GM21390 (cell line): ENCODE measurements at regions not wholly inside any gene's neighbourhood (a gene's known extent, or its start where the extent isn't known, plus 50 kb on each side); places are given as distances from the start of the nearest gene placed in this dataset.
"Not testable (repeated sequence)": the region's sequence is repeated elsewhere in the genome, so short reads cannot be mapped to it uniquely, and the experiment has no call there.

ENCODE experiments used
- ATAC-seq: cut with Tn5 transposase; IDR thresholded peaks from one replicate; pipeline ENCODE4 v1.9.1; 2021; ENCODE audit not compliant: unreplicated experiment

DNA sequence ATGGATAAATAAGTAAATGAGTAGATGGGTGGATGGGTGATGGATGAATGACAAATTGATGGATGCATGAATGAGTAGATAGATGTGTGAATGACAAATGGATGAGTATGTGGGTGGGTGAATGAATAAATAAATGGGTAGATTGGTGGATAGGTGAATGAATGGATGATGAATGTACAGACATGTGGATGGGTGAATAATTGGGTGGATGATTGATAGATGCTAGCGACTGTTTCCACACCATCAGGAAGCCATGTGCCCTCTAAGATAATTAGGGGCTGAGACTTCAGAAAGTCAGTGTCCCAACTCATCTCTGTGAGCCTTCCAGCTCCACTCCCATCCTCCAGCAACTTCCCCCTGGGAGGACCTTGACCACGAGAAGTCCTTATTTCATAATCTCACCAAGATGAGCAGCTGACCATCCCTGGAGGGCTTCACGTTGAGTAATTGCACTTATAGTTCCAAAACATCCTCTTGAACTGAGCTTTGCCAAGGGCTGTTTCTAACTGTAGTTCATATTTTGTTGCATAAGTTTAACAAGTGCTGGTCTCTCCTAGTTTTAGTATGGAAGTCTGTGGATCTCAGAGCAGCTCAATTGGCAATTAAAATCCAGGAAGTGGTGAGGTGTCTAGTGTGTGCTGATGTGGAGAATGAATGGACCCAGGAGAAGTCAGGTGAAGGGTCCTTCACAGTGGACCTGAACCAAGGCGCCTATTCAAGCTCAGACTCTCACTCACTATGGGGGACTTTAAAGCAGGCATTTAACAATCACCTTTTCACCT, 295.7 kb downstream of the ADGRD1 start:
- no peak for ATAC-seq

DNA sequence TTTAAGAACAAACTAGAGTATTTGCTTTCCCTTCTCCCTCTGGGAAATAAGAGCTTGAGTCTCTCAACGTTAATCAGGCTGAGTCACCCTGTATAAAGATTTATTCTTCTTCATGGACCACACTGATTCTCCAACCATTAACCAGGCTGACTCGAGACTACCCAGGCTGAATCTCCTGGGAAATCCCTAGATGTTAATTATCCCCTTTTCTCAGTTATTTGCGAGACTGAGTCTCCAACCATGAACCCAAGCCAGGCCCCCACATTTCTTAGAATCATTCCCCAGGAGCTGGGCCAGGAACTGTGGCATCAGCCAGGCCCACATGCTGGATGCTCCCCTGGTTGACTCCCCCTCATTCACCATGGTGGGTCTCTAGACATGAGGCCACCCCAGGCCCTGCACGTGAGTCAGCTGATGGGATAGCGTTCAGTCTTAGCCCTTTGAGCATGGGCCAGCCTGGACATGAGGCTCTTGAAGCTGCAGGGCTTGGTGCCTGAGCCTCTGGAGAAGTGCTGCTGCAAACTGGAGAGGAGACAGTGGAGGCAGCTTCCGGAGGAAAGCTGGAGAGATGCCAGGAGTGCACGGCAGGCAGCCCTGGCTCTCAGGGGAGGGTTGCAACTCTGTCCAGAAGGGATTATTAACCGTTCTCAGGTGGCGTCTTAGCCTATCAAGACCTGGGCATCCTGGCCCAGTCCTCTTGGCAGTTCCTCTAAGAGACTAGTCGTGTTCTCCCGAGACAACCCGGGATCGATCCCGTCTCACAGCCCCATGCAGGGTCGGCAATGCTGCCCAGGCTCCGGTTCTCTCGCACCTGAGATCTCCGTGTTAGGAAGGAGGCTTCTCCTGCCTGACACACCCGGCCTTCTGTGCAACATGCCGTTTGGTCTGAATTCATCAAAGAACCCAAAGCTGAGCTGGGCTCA, 296.6 kb downstream of the ADGRD1 start:
- ATAC-seq = no peak

DNA sequence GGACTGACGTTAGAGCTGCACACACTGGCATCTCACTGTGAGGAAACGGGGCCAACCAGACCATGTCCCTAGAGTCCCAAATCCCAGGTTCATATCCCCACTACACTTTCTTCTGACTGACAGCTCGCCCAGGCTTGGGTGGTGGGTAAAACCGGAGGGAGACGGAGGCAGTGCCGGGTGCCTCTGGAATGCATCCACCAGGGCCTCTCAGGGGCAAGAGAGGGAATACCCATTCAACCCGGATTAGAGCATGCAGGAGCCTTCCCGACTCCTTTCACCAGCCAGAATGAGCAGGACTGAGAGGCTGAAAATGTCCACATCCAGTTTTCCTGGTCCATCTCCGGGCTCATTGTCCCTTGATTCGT, 297.2 kb downstream of the ADGRD1 start:
- no peak for ATAC-seq

DNA sequence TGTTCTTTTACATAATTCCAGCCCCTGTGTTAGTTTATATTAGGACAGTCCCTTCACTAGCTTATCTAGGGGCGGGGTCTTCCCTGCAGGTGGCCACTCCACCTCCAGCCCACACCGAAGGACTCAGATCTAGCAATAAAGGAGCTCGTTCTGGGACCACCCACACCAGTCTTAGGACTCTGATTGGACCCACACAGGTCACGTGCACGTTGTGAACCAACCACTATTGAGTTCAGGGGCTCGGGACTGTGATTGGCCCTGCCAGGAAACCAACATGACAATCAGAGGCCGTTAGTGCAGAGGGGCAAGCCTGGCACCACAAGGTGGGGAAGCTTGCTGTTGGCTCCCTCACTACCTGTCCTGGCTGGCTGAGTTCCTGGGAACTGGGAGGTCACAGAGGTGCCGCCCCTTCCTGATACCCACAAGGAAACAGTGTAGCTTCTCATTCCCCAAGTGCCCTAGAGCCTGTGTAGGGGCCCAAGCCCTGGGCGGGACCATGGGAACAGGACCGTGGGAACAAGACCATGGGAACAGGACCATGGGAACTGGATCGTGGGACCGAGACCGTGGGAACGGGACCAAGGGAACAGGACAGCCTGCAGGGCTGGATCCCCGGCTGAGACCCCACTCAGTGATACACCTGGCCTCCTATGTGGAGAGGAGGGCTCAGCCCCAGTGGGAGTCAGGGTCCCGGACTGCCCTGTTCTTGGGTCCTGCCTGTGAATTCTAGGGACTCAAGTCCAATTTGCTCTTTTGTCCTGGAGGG, 297.8 kb downstream of the ADGRD1 start:
- no peak for ATAC-seq

DNA sequence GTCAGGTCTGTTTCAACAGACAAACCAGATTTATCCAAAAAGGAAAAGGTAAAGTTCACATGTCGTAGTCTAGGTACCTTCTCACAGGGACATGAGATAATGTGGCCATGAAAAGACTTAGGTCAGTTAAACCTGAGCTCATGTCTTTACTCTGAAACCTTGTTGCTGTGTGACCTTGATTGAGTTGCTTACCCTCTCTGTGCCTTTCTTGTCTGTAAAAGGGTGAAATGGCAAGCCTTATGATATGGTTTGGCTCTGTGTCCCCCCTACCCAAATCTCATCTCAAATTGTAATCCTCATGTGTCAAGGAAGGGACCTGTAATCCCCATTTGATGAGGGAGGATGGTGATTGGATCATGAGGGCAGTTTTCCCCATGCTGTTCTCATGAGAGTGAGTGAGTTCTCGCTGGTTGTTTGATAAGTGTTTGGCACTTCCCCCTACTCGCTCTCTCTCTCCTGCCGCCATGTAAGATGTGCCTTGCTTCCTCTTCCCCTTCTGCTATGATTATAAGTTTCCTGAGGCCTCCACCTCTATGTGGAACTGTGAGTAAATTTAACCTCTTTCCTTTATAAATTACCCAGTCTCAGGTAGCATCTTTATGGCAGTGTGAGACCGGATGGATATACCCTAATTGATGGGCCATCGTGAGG, 299.8 kb downstream of the ADGRD1 start:
- no peak for ATAC-seq

DNA sequence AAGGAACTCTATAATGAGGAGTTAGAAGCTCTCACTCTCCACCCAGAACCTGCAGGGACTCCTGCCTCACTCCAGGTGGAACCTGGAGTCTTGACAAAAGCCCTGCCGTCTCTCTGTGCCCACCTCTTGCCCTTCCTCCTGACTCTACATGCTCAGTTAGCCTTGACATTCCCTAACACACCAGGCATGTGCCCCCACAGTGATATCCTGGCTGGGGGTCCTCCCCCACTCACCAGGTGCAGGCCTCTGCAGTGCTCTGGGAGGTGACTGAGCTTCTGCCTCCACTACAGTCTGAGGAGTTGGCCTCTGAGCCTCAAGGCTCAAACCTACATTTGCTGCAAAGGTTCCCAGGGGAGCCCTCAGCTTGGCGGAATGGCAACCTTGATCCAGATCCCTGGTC, 300.7 kb downstream of the ADGRD1 start:
- ATAC-seq = no peak

DNA sequence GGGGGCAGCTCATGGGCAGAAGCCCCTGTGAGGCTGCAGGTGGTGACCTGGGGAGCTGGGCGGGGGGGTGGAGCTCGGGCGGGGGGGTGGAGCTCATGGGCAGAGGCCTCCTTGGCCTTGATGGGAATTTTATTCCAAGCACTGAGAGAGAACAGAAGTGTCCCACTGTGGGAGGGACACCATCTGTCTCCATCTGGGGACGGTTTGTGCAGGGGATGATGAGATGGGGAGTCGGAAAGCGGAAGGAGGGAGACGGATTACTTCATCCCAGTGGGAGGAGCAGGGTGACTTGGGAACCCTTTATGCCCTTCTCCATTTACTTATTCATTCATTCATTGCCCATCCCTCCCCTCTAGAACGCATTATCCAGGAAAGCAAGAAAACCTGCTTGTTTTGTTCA, 304.7 kb downstream of the ADGRD1 start:
- no peak for ATAC-seq

DNA sequence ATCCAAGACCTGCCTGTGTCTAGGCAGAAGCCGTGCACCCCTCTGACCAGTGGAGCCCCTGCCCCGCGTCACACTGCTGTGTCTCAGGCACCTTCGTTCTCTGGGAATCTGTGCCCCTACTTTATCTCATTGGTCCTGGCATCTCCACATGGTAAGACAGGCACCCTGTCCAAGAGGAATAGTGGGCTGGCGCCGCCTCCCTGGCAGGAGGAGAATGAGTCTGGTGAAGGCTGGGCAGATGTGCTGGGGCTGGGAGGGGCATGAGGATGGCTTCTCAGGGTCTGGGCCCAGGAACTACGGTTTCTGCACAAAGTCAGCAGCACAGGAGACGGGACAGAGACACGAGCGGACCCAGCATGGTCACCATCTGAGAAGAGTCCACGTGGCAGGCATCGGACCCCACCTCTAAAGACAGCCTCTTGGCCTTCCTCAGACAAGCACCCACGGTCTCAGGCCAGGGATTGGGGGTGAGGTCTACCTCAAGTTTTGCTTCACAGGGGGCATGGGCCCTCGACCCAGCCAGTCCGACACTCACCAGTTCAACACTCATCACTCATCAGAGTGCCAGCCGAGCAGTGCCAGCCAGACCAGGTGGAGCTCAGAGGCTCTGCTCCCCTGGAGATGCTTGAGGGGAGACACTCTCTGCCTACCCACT, 306.7 kb downstream of the ADGRD1 start:
- no peak for ATAC-seq

DNA sequence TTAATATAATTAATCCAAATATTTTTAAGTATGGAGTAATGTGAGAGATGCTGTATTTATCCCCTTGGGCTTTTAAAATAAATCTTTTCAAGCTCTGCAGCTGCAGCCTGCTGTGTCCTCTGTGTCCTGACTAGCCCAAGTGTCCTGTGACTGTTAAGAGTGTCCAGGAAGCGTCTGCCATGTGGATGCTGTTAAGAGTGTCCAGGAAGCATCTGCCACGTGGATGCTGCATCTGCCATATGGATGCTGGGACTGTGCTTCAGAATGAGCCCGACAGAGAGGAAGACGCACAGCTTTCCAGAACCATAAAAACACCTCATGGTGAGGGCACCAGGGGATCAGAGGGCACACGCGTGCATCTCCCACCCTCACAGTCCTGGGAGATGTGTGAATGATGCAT, 307.2 kb downstream of the ADGRD1 start:
- no peak for ATAC-seq

DNA sequence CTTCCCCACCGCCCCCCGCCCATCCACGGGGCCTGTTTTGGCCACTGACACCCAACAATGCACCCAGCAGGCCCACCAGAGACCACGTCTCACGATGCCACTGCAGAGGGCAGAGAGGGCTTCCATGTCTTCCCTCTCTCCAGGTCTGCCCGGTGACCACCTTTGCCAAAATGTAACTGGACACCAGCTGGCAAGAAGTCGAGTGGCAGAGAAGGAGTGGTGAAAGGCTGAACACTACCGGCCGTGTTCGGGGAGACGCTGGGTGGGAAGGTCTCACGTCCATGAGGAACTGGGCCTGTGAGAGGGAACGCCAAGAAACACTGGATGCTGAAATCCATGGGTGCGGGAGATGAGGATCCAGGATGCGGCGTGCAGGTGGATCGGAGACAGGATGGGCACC, 308.2 kb downstream of the ADGRD1 start:
- ATAC-seq = no peak

DNA sequence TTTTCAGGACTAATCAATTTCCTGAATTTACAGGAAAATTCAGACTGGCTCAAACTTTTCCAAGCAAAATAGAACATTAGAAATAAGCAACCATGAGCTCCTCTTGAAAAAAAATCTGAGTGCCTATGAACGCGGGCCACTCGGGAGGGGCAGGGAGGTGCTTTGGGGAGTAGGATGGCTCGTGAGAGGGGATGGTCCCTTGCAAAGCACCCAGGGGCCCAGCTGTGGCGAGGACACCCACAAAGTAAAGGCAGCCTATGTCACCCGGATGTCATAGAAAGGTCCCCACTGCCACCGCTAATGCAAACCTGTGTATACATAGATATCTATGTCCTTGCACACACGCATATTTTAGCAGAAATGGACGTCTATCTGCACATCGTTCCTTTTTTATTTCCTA, 309.9 kb downstream of the ADGRD1 start:
- no peak for ATAC-seq

DNA sequence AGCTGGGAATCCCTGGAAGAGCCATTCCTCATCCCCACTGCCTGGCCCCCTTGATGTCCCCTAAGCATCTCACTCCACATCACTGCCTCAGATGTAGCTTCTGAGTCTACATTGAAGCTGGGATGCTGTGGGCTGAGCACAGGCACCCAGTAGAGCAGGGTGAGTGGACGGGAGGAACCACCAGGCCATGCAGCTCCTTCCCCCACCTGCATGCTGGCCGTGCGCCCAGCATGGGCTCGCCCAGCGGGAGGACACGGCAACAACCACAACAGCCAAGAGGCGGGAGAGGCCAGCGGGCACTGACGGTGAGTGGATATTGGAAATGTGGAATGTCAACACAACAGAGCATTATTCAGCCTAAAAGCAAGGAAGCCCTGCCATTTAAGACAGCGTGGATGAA, 310.9 kb downstream of the ADGRD1 start:
- ATAC-seq = no peak

DNA sequence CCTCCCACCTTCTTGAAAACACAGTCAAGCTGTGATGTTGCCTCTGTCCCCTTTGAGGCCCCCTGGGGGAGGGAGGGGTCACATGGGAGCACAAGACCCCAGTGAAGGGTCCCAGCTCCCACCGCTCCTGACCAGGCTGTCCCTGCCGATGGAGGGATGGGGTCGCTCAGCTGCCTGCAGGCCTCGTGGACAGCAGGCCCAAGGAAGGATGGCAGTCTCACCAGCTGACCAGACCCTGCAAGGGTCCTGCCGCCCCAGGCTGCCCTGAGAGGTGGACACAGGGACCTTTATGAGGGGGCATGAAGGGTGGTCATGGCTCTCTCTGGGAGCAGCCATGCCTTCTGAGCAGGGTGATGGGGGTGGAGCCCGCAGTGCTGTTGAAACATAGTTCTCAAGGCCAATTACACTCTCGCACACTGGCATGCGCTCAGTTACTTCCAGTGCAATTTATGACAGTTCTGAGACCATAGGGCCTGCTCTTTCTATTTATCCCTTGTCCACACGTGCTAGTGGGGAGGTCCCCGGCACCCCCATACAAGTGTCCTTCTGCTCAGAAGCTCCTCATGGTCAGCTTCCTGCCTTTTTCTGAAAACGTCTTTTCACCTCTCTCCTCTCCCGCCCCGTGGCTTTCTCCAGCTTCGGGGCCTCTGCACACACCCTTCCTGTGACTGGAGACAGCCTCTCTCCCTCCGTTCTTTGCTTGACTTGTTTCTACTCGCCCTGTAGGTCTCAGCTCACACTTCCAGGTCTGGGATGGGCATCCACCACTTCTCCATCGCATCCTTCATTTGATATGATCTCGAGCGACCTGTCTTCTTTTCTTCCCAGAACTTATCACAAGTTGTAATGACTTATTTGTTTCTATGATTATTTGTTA, 313.1 kb downstream of the ADGRD1 start:
- no peak for ATAC-seq

DNA sequence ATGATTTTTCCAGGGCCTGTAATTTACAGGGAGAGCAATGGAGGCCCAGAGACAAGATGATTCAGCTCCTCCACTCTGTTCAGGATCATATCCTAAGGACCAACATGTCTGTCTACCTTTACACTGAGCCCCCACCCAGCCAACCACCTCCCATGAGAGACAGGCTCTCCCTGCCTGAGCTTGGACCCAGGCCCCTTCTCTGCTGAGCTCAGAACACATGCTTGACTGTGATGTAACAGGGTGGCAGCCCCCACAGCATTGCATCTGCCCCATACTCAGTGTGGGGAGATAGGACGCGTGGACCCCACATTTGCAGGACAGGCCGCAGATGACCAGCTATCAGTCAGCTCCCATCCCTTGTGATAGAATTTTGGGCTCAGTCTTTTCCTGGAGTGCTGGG, 313.9 kb downstream of the ADGRD1 start:
- ATAC-seq = no peak

DNA sequence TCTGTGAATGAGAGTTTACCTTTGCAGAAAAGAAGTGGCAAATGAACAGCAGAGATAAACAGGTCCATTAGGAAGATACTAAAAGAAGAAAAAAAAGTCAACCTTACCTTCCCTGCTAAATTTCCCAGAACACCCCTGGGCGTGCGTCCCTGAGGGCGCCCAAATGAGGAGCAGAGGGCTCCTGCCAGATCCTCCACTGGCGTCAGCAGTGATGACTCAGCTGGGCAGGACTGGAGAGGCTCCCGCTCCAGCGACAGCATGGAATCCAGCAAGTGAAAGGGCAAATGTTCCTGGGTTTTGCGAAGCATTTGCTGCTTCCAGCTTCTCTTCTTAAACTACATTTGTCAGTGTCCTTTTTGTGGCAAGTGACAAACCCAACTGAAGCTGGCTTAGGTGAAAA, 314.4 kb downstream of the ADGRD1 start:
- not testable (repeated sequence) for ATAC-seq

DNA sequence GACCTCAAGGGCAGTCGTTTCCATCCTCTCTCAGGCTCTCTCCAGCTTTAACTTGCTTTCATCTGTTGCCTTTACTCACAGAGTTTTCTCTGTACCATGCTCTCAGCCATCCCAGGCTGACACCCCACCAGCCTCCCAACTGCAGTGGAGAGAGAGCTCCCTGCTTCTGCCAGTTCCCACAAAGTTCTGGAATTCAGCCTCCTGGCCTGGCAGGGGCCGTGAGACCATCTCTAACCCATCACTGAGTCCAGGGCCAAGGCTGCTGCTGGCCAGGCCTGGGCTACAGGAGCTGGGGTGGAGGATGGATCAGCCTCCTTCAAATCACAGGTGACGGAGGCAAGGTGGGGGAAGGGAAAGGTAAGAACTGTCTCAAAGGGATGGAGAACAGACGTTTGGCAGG, 314.9 kb downstream of the ADGRD1 start:
- ATAC-seq = not testable (repeated sequence)

DNA sequence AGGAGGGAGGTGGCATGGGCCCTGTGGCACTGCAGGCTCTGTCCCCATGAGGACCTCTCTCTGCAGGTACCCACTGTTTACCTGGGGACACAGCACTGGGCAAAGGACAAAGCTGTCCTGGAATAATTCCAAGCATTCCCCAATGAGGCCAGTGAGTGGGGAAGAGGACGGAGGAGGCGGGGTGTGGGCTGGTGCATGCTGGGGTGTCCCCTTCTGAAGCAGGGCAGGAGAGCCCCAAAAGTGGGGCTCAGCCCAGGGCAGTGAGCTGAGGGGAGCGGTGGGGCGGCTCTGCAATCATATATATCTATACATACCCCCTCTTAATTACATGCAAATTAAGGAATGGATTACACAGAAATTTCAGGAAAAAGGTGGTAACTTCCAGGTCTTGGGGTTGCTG, 315.8 kb downstream of the ADGRD1 start:
- ATAC-seq = no peak

DNA sequence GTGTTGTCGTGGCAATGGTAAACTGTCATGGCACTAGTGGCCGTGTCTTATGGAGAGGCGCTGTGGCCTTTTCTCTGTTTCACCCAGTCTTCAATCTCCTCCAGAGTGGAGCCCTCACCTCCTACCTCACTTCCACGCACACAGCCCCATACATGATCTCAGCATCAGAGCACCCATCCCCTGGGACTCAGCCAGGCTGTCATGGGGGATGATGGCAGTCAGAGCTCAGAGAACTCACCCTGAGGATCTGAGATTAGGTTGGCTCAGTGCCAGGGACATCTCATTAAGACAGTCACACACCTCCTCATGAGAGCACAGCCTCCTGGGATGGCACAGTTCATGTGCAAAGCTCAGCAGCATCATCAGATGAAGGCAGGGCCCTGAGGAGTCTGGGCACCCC, 316.3 kb downstream of the ADGRD1 start:
- not testable (repeated sequence) for ATAC-seq

DNA sequence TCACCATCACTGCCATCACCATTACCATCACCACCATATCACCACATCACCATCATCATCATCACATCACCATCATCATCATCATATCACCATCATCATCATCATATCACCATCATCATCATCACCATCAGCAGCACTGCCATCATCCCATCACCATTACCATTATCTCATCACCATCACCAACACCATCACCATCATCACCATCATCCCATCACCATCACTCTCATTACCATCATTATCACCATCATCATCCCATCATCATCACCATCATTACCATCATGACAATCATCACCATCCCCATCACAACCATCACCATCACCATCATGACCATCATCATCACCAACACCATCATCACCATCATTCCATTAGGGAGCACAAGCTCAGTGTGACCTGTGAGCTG, 318.0 kb downstream of the ADGRD1 start:
- ATAC-seq = no peak
